ENCODE measurements at regions not wholly inside any gene's neighbourhood (a gene's known extent, or its start where the extent isn't known, plus 50 kb on each side); places are given as distances from the start of the nearest gene placed in this dataset.

GRCh38 chr5:8393240-8393639 is 524.3 kb downstream of the MTRR start:
- DNase-seq (ENCODE audit: low spot score) = no peak

GRCh38 chr5:8394965-8395364 is 526.0 kb downstream of the MTRR start:
- no peak for DNase-seq (ENCODE audit: low spot score)

- no peak for DNase-seq (ENCODE audit: low spot score)
Measured at GRCh38 chr5:8396246-8396645, 527.3 kb downstream of the MTRR start.

GRCh38 chr5:8396756-8397155 is 527.8 kb downstream of the MTRR start:
- no peak for DNase-seq (ENCODE audit: low spot score)

GRCh38 chr5:8399471-8399870 is 530.5 kb downstream of the MTRR start:
- no peak for DNase-seq (ENCODE audit: low spot score)

- DNase-seq (ENCODE audit: low spot score) = no peak
Measured at GRCh38 chr5:8408258-8408657, 539.3 kb downstream of the MTRR start.

- DNase-seq (ENCODE audit: low spot score) = no peak
Measured at GRCh38 chr5:8410618-8411017, 541.7 kb downstream of the MTRR start.

- DNase-seq (ENCODE audit: low spot score) = no peak
Measured at GRCh38 chr5:8413975-8414374, 545.0 kb downstream of the MTRR start.

- DNase-seq (ENCODE audit: low spot score) = no peak
Measured at GRCh38 chr5:8417316-8418048, 548.5 kb downstream of the MTRR start.

GRCh38 chr5:8418049-8418426 is 549.1 kb downstream of the MTRR start:
- no peak for DNase-seq (ENCODE audit: low spot score)

- DNase-seq (ENCODE audit: low spot score) = no peak
Measured at GRCh38 chr5:8429778-8430758, 561.1 kb downstream of the MTRR start.

GRCh38 chr5:8434501-8434900 is 565.6 kb downstream of the MTRR start:
- DNase-seq (ENCODE audit: low spot score) = no peak

GRCh38 chr5:8436924-8437323 is 568.0 kb downstream of the MTRR start:
- DNase-seq (ENCODE audit: low spot score) = no peak

- DNase-seq (ENCODE audit: low spot score) = no peak
Measured at GRCh38 chr5:8445139-8445538, 576.2 kb downstream of the MTRR start.

- no peak for DNase-seq (ENCODE audit: low spot score)
Measured at GRCh38 chr5:8446179-8446578, 577.2 kb downstream of the MTRR start.

- no peak for DNase-seq (ENCODE audit: low spot score)
Measured at GRCh38 chr5:8456846-8457186, 587.9 kb downstream of the MTRR start.

- DNase-seq (ENCODE audit: low spot score) = peak; percentile 96
Measured at GRCh38 chr5:8457187-8458037, 588.5 kb downstream of the MTRR start.

- DNase-seq (ENCODE audit: low spot score) = no peak
Measured at GRCh38 chr5:8458038-8458383, 589.1 kb downstream of the MTRR start.

- no peak for DNase-seq (ENCODE audit: low spot score)
Measured at GRCh38 chr5:8461543-8461942, 592.6 kb downstream of the MTRR start.

GRCh38 chr5:8462565-8462964 is 593.6 kb downstream of the MTRR start:
- no peak for DNase-seq (ENCODE audit: low spot score)

- DNase-seq (ENCODE audit: low spot score) = no peak
Measured at GRCh38 chr5:8470489-8470888, 601.5 kb downstream of the MTRR start.

GRCh38 chr5:8471581-8471980 is 602.6 kb downstream of the MTRR start:
- DNase-seq (ENCODE audit: low spot score) = no peak

GRCh38 chr5:8473016-8473415 is 604.1 kb downstream of the MTRR start:
- no peak for DNase-seq (ENCODE audit: low spot score)
